ENCODE measurements at regions not wholly inside any gene's neighbourhood (a gene's known extent, or its start where the extent isn't known, plus 50 kb on each side); places are given as distances from the start of the nearest gene placed in this dataset.
"Not testable (repeated sequence)": the region's sequence is repeated elsewhere in the genome, so short reads cannot be mapped to it uniquely, and the experiment has no call there.

DNA sequence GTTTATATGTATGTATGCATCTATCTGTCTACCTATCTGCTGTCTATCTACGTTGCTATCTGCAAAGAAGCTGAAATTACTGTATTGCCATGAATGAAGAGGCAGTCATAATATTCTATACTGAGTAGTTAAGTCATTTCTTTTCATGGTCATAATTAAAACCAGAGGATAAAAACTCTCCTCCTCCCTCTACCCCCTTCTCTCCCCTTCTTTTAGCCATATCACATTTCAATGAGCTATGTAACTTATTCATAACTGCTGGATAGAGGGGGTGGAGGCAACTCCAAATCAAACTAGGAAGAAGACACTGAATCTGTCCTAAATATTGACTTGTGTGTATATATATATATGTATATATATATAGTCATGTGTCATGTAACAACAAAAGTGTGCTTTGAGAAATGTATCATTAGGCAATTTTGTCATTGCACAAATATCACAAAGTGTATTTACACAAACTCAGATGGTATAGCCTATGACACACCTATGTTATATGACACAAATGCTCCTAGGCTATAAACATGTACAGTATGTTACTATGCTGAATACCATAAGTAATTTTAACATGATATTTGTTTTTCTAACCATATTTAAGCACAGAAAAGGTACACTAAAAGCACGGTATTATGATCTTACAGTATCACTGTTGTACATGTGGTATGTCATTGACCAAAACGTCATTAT is 229.7 kb upstream of the KCNMB2 start:
- DNase-seq (ENCODE audit: low spot score), result no peak

- no peak for DNase-seq (ENCODE audit: low spot score)
Measured at GRCh38 chr3:178308771-178309170, 227.5 kb upstream of the KCNMB2 start.

DNA sequence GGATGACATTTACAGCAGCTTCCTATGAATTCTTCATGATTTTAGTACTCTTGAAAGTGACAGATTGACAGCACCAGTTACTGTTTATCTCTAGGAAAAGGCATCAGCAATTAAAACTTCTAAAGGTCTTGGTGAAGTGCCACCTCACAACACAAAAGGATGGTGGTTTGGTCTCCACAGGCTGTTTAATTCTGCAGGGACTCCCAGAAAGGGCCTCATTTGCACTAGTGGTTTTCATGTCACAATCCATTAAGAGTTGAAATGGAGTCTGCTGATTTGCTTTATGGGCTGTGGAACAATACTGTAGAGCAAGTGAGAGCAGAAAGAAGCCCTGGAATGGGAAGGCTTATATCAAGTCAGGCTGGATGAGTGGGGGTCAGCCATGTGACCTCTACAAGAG is 225.3 kb upstream of the KCNMB2 start:
- no peak for DNase-seq (ENCODE audit: low spot score)

GRCh38 chr3:178313716-178314115 is 222.5 kb upstream of the KCNMB2 start:
- no peak for DNase-seq (ENCODE audit: low spot score)

DNA sequence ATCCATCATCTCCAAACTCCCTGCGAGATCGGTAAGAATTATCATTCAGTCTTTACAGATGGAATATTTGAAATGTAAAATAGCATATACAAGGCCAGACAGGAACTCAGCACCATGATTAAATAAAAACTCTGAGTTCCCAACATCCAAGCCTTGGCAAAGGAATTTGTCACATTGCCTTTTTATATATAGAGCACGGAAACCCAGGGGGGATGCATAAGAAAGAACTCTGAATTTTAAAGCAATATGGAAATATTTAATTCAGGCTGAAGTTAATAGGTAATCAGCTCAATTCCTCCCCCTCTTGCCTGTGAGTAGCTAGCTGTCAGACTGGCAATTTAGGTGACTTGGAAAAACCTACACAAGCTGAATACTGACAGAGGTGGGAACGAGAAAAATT is 217.9 kb upstream of the KCNMB2 start:
- DNase-seq (ENCODE audit: low spot score), result no peak

GRCh38 chr3:178318941-178319816 is 217.1 kb upstream of the KCNMB2 start:
- no peak for DNase-seq (ENCODE audit: low spot score)

DNA sequence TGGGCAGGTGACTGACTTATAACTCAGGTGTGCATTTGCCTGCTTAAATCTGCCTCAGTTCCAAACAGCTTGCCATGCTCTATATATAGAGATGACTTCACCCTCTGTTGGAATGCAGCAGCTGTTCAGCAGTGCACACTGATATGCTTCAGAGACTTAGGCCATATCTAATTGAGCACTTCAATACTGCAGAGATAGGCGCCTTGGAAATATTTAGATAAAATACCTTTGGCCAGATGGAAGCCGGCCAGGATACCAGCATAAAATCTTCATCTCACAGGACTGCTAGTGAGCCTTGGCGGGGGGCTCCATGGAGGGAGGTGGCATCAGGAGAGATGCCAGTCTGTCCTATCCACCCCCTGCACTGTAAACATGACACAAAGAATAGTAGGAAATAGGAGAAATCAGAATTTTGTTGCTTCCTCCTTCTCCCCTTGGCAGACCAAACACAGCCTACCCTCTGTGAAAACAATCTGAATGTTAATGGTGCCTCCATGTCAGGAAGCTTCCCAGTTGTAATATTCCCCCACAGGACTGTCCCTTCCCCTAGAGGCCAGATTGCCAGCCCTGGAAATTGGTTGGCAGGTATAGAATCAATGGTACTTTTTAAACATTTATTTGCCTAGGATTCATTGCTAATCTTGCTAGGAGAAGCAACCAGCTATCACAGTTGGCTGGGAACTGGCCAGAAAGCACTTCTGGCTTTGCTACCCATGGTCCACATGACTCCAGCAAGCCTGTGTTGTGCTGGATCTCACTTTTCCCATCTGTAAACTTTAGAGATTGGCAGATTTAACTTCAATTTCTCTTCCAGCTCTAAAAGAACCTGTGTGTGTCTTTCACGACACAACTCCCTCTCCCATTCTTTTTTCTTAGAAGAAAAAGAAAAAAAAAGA is 215.5 kb upstream of the KCNMB2 start:
- peak; percentile 22 for DNase-seq (ENCODE audit: low spot score)

DNA sequence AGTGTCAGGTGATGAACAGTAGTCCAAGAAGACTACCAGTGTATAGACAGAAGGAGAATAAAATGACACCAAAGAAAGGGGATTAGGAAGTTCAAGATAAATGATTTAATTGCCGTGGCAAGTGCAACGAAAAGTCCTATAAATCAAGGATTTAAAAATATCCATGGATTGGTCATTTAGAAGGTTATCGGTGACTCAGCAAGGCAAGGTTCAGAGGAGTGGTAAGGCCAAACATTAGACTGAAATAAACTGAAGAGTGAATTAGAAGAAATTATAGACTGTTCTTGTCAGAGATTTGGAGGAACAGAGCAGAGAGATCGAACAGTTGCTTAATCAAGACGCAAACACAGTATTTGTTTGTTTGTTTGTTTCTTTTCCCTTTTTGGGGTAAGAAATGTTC is 211.9 kb upstream of the KCNMB2 start:
- no peak for DNase-seq (ENCODE audit: low spot score)

GRCh38 chr3:178325330-178325729 is 210.9 kb upstream of the KCNMB2 start:
- DNase-seq (ENCODE audit: low spot score), result no peak

GRCh38 chr3:178329936-178330335 is 206.3 kb upstream of the KCNMB2 start:
- DNase-seq (ENCODE audit: low spot score), result no peak

DNA sequence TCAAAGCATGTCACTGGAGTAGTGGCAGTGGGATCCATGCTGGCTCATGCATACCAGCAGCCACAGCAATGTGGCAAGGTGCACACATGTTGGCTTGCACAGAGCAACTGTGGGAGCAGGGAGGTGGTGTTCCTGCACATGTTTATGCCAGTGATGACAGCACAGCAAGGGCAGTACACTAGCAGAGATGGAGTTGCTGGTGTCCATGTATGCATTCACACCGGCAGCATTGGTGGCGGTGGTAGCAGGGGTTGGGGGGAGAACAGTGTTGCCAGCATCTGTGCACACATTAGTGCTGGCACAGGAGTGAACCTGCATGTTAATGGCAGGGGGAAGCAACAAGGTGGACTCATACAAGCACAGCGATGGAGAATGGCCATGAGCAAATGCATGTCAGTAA is 202.0 kb upstream of the KCNMB2 start:
- DNase-seq (ENCODE audit: low spot score), result no peak

DNA sequence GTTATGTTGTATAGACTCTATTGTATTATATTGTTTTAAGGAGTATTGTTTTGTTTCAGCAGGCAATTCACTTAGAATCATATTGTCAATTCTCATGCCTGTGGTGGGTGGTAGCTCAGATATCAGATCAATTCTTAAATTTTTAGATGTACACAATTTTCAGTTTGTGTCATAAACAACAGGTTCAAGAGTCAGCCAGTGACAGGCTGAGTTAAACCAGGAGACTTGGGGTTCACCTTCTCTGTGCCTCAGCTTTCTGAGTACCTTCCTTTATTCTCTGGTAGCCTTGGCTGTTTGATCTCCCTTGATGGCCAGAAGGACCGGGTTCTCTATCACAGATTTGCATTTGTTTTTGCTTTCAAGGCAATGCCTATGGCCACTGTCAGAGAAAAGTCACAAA is 199.9 kb upstream of the KCNMB2 start:
- no peak for DNase-seq (ENCODE audit: low spot score)

- no peak for DNase-seq (ENCODE audit: low spot score)
Measured at GRCh38 chr3:178340506-178340905, 195.7 kb upstream of the KCNMB2 start.

DNA sequence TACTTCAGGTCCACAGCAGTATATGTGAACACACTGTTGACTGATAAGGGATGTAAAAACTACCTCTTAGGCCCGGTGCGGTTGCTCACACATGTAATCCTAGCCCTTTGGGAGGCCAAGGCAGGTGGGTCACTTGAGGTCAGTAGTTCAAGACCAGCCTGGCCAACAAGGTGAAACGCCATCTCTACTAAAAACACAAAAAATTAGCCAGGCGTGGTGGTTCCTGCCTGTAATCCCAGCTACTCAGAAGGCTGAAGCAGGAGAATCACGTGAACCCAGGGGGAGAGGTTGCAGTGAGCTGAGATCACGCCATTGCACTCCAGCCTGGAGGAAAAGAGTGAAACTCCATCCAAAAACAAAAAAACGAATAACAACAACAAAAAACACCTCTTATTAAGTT is 194.6 kb upstream of the KCNMB2 start:
- DNase-seq (ENCODE audit: low spot score), result no peak

- DNase-seq (ENCODE audit: low spot score), result no peak
Measured at GRCh38 chr3:178342111-178342510, 194.1 kb upstream of the KCNMB2 start.

GRCh38 chr3:178343433-178344038 is 192.7 kb upstream of the KCNMB2 start:
- DNase-seq (ENCODE audit: low spot score), result no peak

GRCh38 chr3:178345944-178346343 is 190.3 kb upstream of the KCNMB2 start:
- no peak for DNase-seq (ENCODE audit: low spot score)

GRCh38 chr3:178348561-178349217 is 187.5 kb upstream of the KCNMB2 start:
- not testable (repeated sequence) for DNase-seq (ENCODE audit: low spot score)

- DNase-seq (ENCODE audit: low spot score), result not testable (repeated sequence)
Measured at GRCh38 chr3:178349218-178349596, 187.0 kb upstream of the KCNMB2 start.

GRCh38 chr3:178350763-178351162 is 185.5 kb upstream of the KCNMB2 start:
- no peak for DNase-seq (ENCODE audit: low spot score)

DNA sequence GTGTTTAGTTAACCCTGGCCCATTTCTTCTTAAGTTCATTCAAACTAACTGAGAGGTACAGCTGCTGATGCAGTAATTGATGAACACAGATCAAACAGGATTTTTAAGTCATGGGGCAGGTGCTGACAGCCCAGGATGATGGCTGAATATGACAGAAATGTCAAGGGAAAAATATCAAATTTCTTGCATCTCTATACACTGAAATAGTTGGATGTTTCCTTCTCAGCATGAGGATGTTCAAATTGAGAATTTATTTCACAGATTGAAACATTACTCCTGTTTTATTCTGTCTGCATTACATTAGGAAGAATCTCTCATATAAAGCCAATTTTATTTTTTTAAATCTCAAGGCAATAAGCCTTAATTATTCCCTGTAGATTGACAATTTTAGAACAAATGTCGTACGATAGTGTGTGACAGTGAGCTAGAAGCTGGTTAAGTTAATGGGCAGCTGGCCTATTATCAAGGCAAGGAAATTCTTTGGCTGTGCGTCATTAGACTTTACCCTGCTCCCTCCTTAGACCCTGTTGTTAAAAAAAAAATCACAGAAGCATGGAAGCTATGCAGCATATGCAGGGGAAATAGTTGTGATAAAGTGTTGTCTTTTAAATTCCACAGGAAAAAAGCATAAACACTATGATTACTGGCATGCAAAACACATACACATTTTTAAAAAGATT is 183.8 kb upstream of the KCNMB2 start:
- DNase-seq (ENCODE audit: low spot score), result peak; percentile 49
